GM20000 (cell line): ENCODE measurements at regions not wholly inside any gene's neighbourhood (a gene's known extent, or its start where the extent isn't known, plus 50 kb on each side); places are given as distances from the start of the nearest gene placed in this dataset.

Experiments
- DNase-seq: peaks from one replicate; pipeline ENCODE4 v3.0.0; 2012; ENCODE audit warnings: low spot score
- TF ChIP-seq, protein P1 (sequence below): IDR thresholded peaks from 2 replicates; pipeline ENCODE4 v1.5.1; 2012; ENCODE audit warnings: mild to moderate bottlenecking, control low read depth; ENCODE audit errors: extremely low read depth, missing control alignments

DNA sequence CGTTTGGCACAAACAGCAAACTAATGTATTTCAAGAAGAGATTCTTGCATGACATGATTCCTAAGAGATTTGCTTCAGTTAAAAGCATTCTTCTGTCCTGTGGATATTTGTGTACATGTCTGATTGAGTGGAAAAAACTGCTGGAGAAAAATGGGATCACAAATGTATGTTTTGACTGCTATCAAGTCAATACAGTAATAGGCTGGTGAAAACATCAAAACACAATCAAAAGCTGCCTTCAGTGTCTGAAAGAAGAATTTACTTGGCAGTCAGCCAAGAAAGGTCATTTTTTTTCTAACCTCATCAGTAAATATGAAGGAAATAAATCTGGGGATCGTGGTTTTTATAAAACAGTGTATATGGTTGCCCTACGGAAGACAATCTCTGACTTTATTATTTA lies 1214.8 kb downstream of the NSUN3 start:
- TF ChIP-seq, protein P1, sequence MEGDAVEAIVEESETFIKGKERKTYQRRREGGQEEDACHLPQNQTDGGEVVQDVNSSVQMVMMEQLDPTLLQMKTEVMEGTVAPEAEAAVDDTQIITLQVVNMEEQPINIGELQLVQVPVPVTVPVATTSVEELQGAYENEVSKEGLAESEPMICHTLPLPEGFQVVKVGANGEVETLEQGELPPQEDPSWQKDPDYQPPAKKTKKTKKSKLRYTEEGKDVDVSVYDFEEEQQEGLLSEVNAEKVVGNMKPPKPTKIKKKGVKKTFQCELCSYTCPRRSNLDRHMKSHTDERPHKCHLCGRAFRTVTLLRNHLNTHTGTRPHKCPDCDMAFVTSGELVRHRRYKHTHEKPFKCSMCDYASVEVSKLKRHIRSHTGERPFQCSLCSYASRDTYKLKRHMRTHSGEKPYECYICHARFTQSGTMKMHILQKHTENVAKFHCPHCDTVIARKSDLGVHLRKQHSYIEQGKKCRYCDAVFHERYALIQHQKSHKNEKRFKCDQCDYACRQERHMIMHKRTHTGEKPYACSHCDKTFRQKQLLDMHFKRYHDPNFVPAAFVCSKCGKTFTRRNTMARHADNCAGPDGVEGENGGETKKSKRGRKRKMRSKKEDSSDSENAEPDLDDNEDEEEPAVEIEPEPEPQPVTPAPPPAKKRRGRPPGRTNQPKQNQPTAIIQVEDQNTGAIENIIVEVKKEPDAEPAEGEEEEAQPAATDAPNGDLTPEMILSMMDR = no peak
- DNase-seq = no peak

DNA sequence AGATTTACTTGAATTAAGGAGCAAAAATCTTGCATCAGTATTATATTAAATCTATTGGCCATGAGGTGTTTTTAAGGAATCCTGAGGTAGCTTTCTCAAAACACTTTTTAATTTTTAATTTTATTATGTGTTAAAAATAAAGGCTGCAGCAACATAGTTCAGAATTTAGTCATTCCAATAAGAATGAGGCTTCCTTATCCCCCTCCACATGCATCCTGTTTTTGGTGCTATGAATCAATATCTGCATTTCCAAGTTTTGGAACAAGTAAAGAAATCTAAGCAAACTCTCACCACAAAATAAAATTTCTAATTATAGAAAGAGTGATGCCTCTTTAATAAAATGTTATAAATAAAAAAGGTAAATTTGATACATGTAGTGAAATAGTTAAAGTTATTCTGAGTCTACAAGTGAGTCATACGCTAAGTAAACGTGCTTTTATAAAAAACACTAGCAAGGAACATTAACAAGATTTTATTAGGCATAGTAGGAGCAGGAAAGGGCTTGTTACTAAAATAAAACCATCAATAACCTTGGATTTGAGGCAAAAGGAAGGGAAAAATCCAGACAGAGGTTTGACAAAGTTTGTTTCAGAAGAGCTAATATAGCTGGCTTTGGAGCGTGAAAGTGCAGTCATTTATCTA lies 1218.0 kb downstream of the NSUN3 start:
- no peak for DNase-seq

DNA sequence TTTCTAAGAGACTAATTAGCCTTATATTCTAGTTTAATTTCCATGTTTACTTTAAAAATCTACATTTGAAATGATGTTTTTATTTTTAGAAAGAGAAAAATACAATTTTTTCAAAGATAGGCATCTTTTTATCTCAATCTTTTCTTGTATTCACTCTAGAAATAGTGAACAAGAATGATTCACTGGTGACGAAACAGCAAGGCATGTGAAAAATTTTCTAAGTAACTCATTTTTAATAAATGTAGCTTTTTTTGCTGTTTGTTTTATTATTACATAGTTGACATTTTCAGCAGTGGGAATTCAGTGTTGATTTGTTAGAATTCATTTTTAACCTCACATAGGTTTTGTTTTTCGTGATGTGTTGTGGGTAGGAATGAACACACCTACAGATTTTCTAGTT lies 1226.4 kb downstream of the NSUN3 start:
- DNase-seq = no peak
- TF ChIP-seq, protein P1 = no peak

More for the DNA sequence above, 1218.0 kb downstream of the NSUN3 start:
- TF ChIP-seq, protein P1 = no peak

DNA sequence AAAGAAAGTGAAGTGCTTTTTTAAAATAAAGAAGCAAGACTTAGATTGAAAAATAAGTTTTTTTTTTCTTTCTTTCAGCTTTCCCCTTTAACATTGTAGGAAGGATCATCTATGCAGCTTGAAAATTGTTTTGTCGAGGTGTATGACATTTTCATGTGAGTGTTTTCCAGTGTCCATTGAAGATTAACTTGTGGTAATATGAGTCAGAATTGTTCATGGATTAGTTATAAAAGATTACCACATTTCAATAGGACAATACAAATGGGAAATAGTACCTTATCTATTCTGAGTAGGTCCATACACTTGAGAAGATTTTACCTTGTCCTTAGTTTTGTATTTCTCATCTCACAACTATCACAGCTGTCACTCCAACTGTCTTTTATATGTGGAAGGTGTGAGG lies 1234.7 kb downstream of the NSUN3 start:
- TF ChIP-seq, protein P1 = no peak
- DNase-seq = no peak

DNA sequence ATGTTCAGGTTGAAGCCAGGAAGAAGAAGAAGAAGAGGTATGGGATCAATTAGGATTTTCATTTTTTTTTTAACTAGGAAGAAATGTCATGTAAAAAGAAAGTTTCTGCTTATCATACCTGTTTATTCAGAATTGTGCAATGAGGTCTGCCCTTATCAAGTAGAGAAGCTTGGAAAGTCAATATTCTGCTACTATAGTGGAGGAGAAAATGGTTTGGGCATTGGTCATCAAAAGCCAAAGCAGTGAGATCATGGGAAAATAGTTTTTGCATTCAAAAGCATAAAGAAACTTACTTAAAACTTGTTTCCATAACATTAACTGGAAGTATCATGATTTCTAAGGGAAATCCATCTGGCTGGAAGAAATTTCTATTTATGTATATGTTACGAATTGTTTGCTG lies 1239.2 kb downstream of the NSUN3 start:
- TF ChIP-seq, protein P1 = no peak
- DNase-seq = no peak

DNA sequence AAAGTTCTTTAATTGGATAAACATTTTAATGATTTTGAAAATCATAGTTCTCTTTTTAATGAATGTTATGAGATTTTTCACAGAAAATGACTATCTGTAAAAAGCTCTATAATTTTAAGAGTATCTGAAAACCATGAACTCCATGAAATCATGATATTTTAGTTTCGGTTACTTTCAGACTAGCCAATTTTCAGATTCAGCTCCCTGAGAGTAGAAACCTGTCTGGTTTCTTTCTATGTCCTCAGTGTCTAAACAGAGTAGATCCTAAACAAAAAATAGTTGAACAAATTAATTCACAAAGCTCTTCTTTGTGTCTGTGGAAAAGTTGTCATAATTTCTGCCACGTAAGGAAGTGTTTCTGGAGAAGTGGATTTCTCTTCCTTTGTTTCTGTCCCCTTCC lies 1247.7 kb downstream of the NSUN3 start:
- DNase-seq = no peak
- TF ChIP-seq, protein P1 = no peak

DNA sequence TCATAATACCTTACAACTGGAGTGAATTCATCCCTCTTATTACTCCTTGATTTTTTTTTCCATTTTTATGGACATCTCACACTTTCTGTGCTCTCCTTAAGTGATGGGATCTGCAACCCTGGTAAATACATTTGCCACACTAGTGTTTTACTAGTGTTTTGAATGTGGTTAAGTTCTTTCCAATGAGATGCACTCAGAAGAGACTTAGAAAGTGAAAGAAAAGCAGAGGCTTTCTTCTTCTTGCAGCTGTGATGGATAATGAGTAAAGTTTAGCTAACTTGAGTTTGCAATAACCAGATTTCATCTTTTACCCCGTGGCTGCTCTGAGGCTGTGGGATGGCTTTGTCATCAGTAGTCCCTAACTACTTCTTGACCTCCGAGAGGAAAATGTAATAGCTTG lies 1248.4 kb downstream of the NSUN3 start:
- DNase-seq = no peak
- TF ChIP-seq, protein P1 = no peak
